Activated CD4-positive, alpha-beta memory T cell treated with anti-CD3 and anti-CD28 coated beads, Interleukin-2, amount 10 ng/mL, durations not matched to agents 7 days and 5 days (primary cell): ENCODE measurements at regions not wholly inside any gene's neighbourhood (a gene's known extent, or its start where the extent isn't known, plus 50 kb on each side); places are given as distances from the start of the nearest gene placed in this dataset.
"Not testable (repeated sequence)": the region's sequence is repeated elsewhere in the genome, so short reads cannot be mapped to it uniquely, and the experiment has no call there.

Experiments
- CTCF ChIA-PET: fragments of 350-600 bp; sonication (Branson Sonifier 250); formaldehyde crosslinking; loops from one replicate; lab custom pipeline; 2021; ENCODE audit warnings: antibody characterized with exemption, inconsistent platforms; lab: Charles Lee
- POLR2A ChIA-PET: fragments of 350-600 bp; sonication (Branson Sonifier 250); formaldehyde crosslinking; loops from one replicate; lab custom pipeline; 2021; ENCODE audit warnings: antibody characterized with exemption; lab: Charles Lee
- DNase-seq: peaks from one replicate; pipeline ENCODE4 v3.0.0-alpha.2; 2020
- H3K27ac Mint-ChIP-seq: one replicate; pipeline ENCODE4 v1.8.0; 2021; ENCODE audit warnings: mild to moderate bottlenecking, mixed read lengths
- H3K27me3 Mint-ChIP-seq: one replicate; pipeline ENCODE4 v1.8.0; 2021; ENCODE audit warnings: mixed read lengths
- H3K36me3 Mint-ChIP-seq: one replicate; pipeline ENCODE4 v1.8.0; 2021; ENCODE audit warnings: low read depth, mixed read lengths
- H3K4me1 Mint-ChIP-seq: one replicate; pipeline ENCODE4 v1.8.0; 2021; ENCODE audit warnings: mixed read lengths
- H3K4me3 Mint-ChIP-seq: one replicate; pipeline ENCODE4 v1.8.0; 2021; ENCODE audit warnings: mild to moderate bottlenecking, mixed read lengths
- H3K9me3 Mint-ChIP-seq: one replicate; pipeline ENCODE4 v1.8.0; 2021; ENCODE audit warnings: mixed read lengths

GRCh38 chr10:84602543-84602942 is 274.2 kb downstream of the CCSER2 start:
- POLR2A ChIA-PET, H3K9me3 Mint-ChIP-seq: not testable (repeated sequence)

GRCh38 chr10:84603971-84604370 is 275.6 kb downstream of the CCSER2 start:
- no peak for DNase-seq
- Mint-ChIP-seq H3K27ac (no peak overlapping the region), H3K4me3 (no peak overlapping the region), H3K4me1 (peaks cover 12% of the 10 kb centered on the region), H3K36me3 (no peaks in the 10 kb centered on the region), H3K9me3 (no peaks in the 10 kb centered on the region), H3K27me3 (peaks cover 25% of the 10 kb centered on the region)
- ChIA-PET POLR2A (no interaction called here), CTCF (no interaction called here)

More at GRCh38 chr10:84602543-84602942, 274.2 kb downstream of the CCSER2 start:
- CTCF ChIA-PET = interaction anchor here (0.7 kb wide), 1 partner anchor 34 kb away, joined by 3 read pairs; no protein-coding TSS in a partner anchor
- H3K27me3 Mint-ChIP-seq = peaks cover 20% of the 10 kb centered on the region
- not testable (repeated sequence) for DNase-seq, H3K36me3 Mint-ChIP-seq, H3K4me1 Mint-ChIP-seq, H3K27ac Mint-ChIP-seq, H3K4me3 Mint-ChIP-seq

GRCh38 chr10:84605802-84606201 is 277.4 kb downstream of the CCSER2 start:
- Mint-ChIP-seq H3K36me3 (no peaks in the 10 kb centered on the region), H3K27me3 (peaks cover 32% of the 10 kb centered on the region), H3K4me1 (peaks cover 13% of the 10 kb centered on the region), H3K4me3 (no peak overlapping the region), H3K9me3 (no peaks in the 10 kb centered on the region), H3K27ac (no peak overlapping the region)
- CTCF ChIA-PET = interaction anchor here (0.7 kb wide), 1 partner anchor 53 kb away, joined by 3 read pairs; no protein-coding TSS in a partner anchor
- POLR2A ChIA-PET = no interaction called here
- no peak for DNase-seq

GRCh38 chr10:84606428-84606827 is 278.0 kb downstream of the CCSER2 start:
- Mint-ChIP-seq H3K27ac (no peak overlapping the region), H3K36me3 (no peaks in the 10 kb centered on the region), H3K27me3 (peaks cover 32% of the 10 kb centered on the region), H3K4me3 (no peak overlapping the region), H3K4me1 (peaks cover 13% of the 10 kb centered on the region), H3K9me3 (no peaks in the 10 kb centered on the region)
- no peak for DNase-seq
- ChIA-PET CTCF (no interaction called here), POLR2A (no interaction called here)

- Mint-ChIP-seq H3K27me3 (peaks cover 32% of the 10 kb centered on the region), H3K4me3 (no peak overlapping the region), H3K4me1 (peaks cover 13% of the 10 kb centered on the region), H3K27ac (no peak overlapping the region), H3K9me3 (no peaks in the 10 kb centered on the region), H3K36me3 (no peaks in the 10 kb centered on the region)
- POLR2A ChIA-PET = no interaction called here
- CTCF ChIA-PET = no interaction called here
- DNase-seq = no peak
Measured at GRCh38 chr10:84607044-84607443, 278.7 kb downstream of the CCSER2 start.

GRCh38 chr10:84607523-84607922 is 279.1 kb downstream of the CCSER2 start:
- Mint-ChIP-seq H3K36me3 (no peaks in the 10 kb centered on the region), H3K27me3 (peaks cover 32% of the 10 kb centered on the region), H3K4me3 (no peak overlapping the region), H3K4me1 (peaks cover 13% of the 10 kb centered on the region), H3K9me3 (no peaks in the 10 kb centered on the region), H3K27ac (no peak overlapping the region)
- ChIA-PET POLR2A (no interaction called here), CTCF (no interaction called here)
- no peak for DNase-seq

- peaks cover 37% of the 10 kb centered on the region for H3K27me3 Mint-ChIP-seq
- H3K4me1 Mint-ChIP-seq = peaks cover 13% of the 10 kb centered on the region
- POLR2A ChIA-PET = no interaction called here
- no peak overlapping the region for H3K27ac Mint-ChIP-seq
- H3K9me3 Mint-ChIP-seq = no peaks in the 10 kb centered on the region
- CTCF ChIA-PET = interaction anchor here (1.8 kb wide), 1 partner anchor 68 kb away, joined by 9 read pairs; no protein-coding TSS in a partner anchor
- peak; percentile 36 for DNase-seq
- H3K36me3 Mint-ChIP-seq = no peaks in the 10 kb centered on the region
- H3K4me3 Mint-ChIP-seq = no peak overlapping the region
Measured at GRCh38 chr10:84608126-84608525, 279.7 kb downstream of the CCSER2 start.

GRCh38 chr10:84613336-84614021 is 285.1 kb downstream of the CCSER2 start:
- Mint-ChIP-seq H3K9me3 (no peaks in the 10 kb centered on the region), H3K4me1 (peaks cover 5% of the 10 kb centered on the region), H3K36me3 (no peaks in the 10 kb centered on the region), H3K4me3 (no peak overlapping the region), H3K27ac (no peak overlapping the region), H3K27me3 (peaks cover 20% of the 10 kb centered on the region)
- no peak for DNase-seq
- CTCF ChIA-PET = interaction anchor here (1.5 kb wide), 1 partner anchor 103 kb away, joined by 4 read pairs; no protein-coding TSS in a partner anchor
- POLR2A ChIA-PET = no interaction called here

GRCh38 chr10:84626397-84627087 is 298.2 kb downstream of the CCSER2 start:
- CTCF ChIA-PET = no interaction called here
- DNase-seq = no peak
- POLR2A ChIA-PET = no interaction called here
- Mint-ChIP-seq H3K27ac (no peak overlapping the region), H3K4me3 (no peak overlapping the region), H3K4me1 (no peaks in the 10 kb centered on the region), H3K9me3 (no peaks in the 10 kb centered on the region), H3K27me3 (peaks cover 3% of the 10 kb centered on the region), H3K36me3 (no peaks in the 10 kb centered on the region)

- no peaks in the 10 kb centered on the region for H3K4me1 Mint-ChIP-seq
- no peaks in the 10 kb centered on the region for H3K9me3 Mint-ChIP-seq
- H3K27me3 Mint-ChIP-seq = peaks cover 5% of the 10 kb centered on the region
- POLR2A ChIA-PET = no interaction called here
- H3K36me3 Mint-ChIP-seq = no peaks in the 10 kb centered on the region
- no peak overlapping the region for H3K4me3 Mint-ChIP-seq
- CTCF ChIA-PET = no interaction called here
- H3K27ac Mint-ChIP-seq = no peak overlapping the region
- DNase-seq = no peak
Measured at GRCh38 chr10:84632866-84633265, 304.5 kb downstream of the CCSER2 start.

GRCh38 chr10:84634636-84635035 is 306.2 kb downstream of the CCSER2 start:
- Mint-ChIP-seq H3K36me3 (no peaks in the 10 kb centered on the region), H3K27me3 (peaks cover 7% of the 10 kb centered on the region), H3K4me1 (no peaks in the 10 kb centered on the region), H3K9me3 (no peaks in the 10 kb centered on the region), H3K27ac (no peak overlapping the region), H3K4me3 (no peak overlapping the region)
- ChIA-PET CTCF (no interaction called here), POLR2A (no interaction called here)
- DNase-seq = no peak

- H3K27me3 Mint-ChIP-seq = peaks cover 21% of the 10 kb centered on the region
- H3K4me3 Mint-ChIP-seq, CTCF ChIA-PET, DNase-seq, H3K27ac Mint-ChIP-seq, H3K36me3 Mint-ChIP-seq, H3K9me3 Mint-ChIP-seq, POLR2A ChIA-PET, H3K4me1 Mint-ChIP-seq: not testable (repeated sequence)
Measured at GRCh38 chr10:84650628-84651027, 322.2 kb downstream of the CCSER2 start.

GRCh38 chr10:84654671-84655070 is 326.3 kb downstream of the CCSER2 start:
- CTCF ChIA-PET = no interaction called here
- Mint-ChIP-seq H3K4me1 (peaks cover 6% of the 10 kb centered on the region), H3K4me3 (no peak overlapping the region), H3K36me3 (no peaks in the 10 kb centered on the region), H3K9me3 (no peaks in the 10 kb centered on the region), H3K27me3 (peaks cover 9% of the 10 kb centered on the region), H3K27ac (no peak overlapping the region)
- no peak for DNase-seq
- POLR2A ChIA-PET = no interaction called here
